MM.1S (cell line): ENCODE measurements at regions not wholly inside any gene's neighbourhood (a gene's known extent, or its start where the extent isn't known, plus 50 kb on each side); places are given as distances from the start of the nearest gene placed in this dataset.

Experiments used
- DNase-seq: peaks from one replicate; pipeline ENCODE4 v3.0.0-alpha.2; 2015
- H2AFZ ChIP-seq: fragments of 300-600 bp; sonication (generic); 2 replicates; pipeline ENCODE4 v1.6.0; 2016; ENCODE audit warnings: antibody characterized with exemption, low read length
- H3F3A ChIP-seq: fragments of 300-600 bp; sonication (generic); 2 replicates; pipeline ENCODE4 v1.6.1; 2016; ENCODE audit warnings: mild to moderate bottlenecking, antibody characterized with exemption, low read length, moderate library complexity, mixed read lengths; ENCODE audit not compliant: insufficient read depth
- H3K27ac ChIP-seq: fragments of 300-600 bp; sonication (generic); 2 replicates; pipeline ENCODE4 v1.5.1; 2016; ENCODE audit warnings: mild to moderate bottlenecking, low read length
- H3K27me3 ChIP-seq: fragments of 300-600 bp; sonication (generic); replicated peaks from 2 replicates; pipeline ENCODE4 v1.6.0; 2016; ENCODE audit warnings: low read length; ENCODE audit not compliant: insufficient read depth
- H3K36me3 ChIP-seq: fragments of 300-600 bp; sonication (generic); replicated peaks from 2 replicates; pipeline ENCODE4 v1.6.1; 2016; ENCODE audit warnings: mild to moderate bottlenecking, low read length, mixed read lengths; ENCODE audit not compliant: insufficient read depth
- H3K4me1 ChIP-seq: fragments of 300-600 bp; sonication (generic); 2 replicates; pipeline ENCODE4 v1.6.1; 2016; ENCODE audit warnings: low read length, mixed read lengths
- H3K4me2 ChIP-seq: fragments of 300-600 bp; sonication (generic); 2 replicates; pipeline ENCODE4 v1.6.0; 2016; ENCODE audit warnings: low read depth, low read length
- H3K4me3 ChIP-seq: fragments of 300-600 bp; sonication (generic); 2 replicates; pipeline ENCODE4 v1.5.1; 2016; ENCODE audit warnings: low read length, mixed read lengths
- H3K79me2 ChIP-seq: fragments of 300-600 bp; sonication (generic); 2 replicates; pipeline ENCODE4 v1.6.1; 2016; ENCODE audit warnings: mixed run types, low read length, mixed read lengths
- H3K9ac ChIP-seq: fragments of 300-600 bp; sonication (generic); 2 replicates; pipeline ENCODE4 v1.6.1; 2016; ENCODE audit warnings: low read length, mixed read lengths
- H3K9me2 ChIP-seq: fragments of 300-600 bp; sonication (generic); replicated peaks from 2 replicates; pipeline ENCODE4 v1.6.1; 2016; ENCODE audit warnings: mild to moderate bottlenecking, low read length, mixed read lengths; ENCODE audit not compliant: insufficient read depth
- H3K9me3 ChIP-seq: fragments of 300-600 bp; sonication (generic); replicated peaks from 2 replicates; pipeline ENCODE4 v1.6.1; 2016; ENCODE audit warnings: mild to moderate bottlenecking, low read length, mixed read lengths; ENCODE audit not compliant: insufficient read depth
- H4K20me1 ChIP-seq: fragments of 300-600 bp; sonication (generic); 2 replicates; pipeline ENCODE4 v1.6.1; 2016; ENCODE audit warnings: mild to moderate bottlenecking, low read length, moderate library complexity, mixed read lengths; ENCODE audit not compliant: insufficient read depth
- CTCF ChIP-seq: fragments of 300-600 bp; sonication (generic); IDR thresholded peaks from 2 replicates; pipeline ENCODE4 v1.5.1; 2016; ENCODE audit warnings: antibody characterized with exemption, low read length, mixed read lengths
- EZH2 ChIP-seq: fragments of 300-600 bp; sonication (generic); optimal IDR thresholded peaks from 2 replicates; pipeline ENCODE3; 2017; ENCODE audit warnings: low read depth, mild to moderate bottlenecking, antibody characterized with exemption, low read length, mixed read lengths
- EZH2phosphoT487 ChIP-seq: fragments of 300-600 bp; sonication (generic); IDR thresholded peaks from 2 replicates; pipeline ENCODE4 v1.6.1; 2018; ENCODE audit warnings: antibody characterized with exemption, low read length

GRCh38 chrX:866441-866990 lies 235.9 kb downstream of the SHOX start:
- no peak overlapping the region for H2AFZ ChIP-seq

GRCh38 chrX:865422-865821 lies 234.8 kb downstream of the SHOX start:
- Histone ChIP-seq H3K4me3 (no peak overlapping the region), H3K9me2 (no peaks in the 10 kb centered on the region), H3K4me2 (no peak overlapping the region), H3K36me3 (no peaks in the 10 kb centered on the region), H3K9me3 (no peaks in the 10 kb centered on the region), H3F3A (no peaks in the 10 kb centered on the region), H2AFZ (no peak overlapping the region), H3K79me2 (no peaks in the 10 kb centered on the region), H3K4me1 (no peaks in the 10 kb centered on the region), H3K27ac (no peak overlapping the region), H3K9ac (no peak overlapping the region), H4K20me1 (no peaks in the 10 kb centered on the region), H3K27me3 (no peaks in the 10 kb centered on the region)
- TF ChIP-seq CTCF (no peak), EZH2 (no peak)
- no peak for DNase-seq

More at GRCh38 chrX:866441-866990, 235.9 kb downstream of the SHOX start:
- Histone ChIP-seq H3K4me2 (no peak overlapping the region), H3K27ac (no peak overlapping the region), H3K27me3 (no peaks in the 10 kb centered on the region), H3K79me2 (no peaks in the 10 kb centered on the region), H4K20me1 (no peaks in the 10 kb centered on the region), H3K9me2 (no peaks in the 10 kb centered on the region), H3K9ac (no peak overlapping the region), H3K9me3 (no peaks in the 10 kb centered on the region), H3K4me3 (no peak overlapping the region), H3F3A (no peaks in the 10 kb centered on the region), H3K4me1 (no peaks in the 10 kb centered on the region), H3K36me3 (no peaks in the 10 kb centered on the region)
- no peak for TF ChIP-seq EZH2
- TF ChIP-seq EZH2phosphoT487: no peak
- TF ChIP-seq CTCF: no peak
- DNase-seq: no peak

GRCh38 chrX:861921-862320 lies 231.3 kb downstream of the SHOX start:
- no peaks in the 10 kb centered on the region for H3K79me2 ChIP-seq
- H3K9ac ChIP-seq: no peak overlapping the region
- H3K9me2 ChIP-seq: no peaks in the 10 kb centered on the region
- H3K4me1 ChIP-seq: no peaks in the 10 kb centered on the region
- no peaks in the 10 kb centered on the region for H3K27me3 ChIP-seq
- TF ChIP-seq CTCF: no peak
- no peak for DNase-seq
- no peaks in the 10 kb centered on the region for H3K36me3 ChIP-seq
- no peak overlapping the region for H2AFZ ChIP-seq
- no peak overlapping the region for H3K4me3 ChIP-seq
- no peaks in the 10 kb centered on the region for H3K9me3 ChIP-seq
- no peak overlapping the region for H3K4me2 ChIP-seq
- H4K20me1 ChIP-seq: no peaks in the 10 kb centered on the region
- H3F3A ChIP-seq: no peaks in the 10 kb centered on the region
- H3K27ac ChIP-seq: no peak overlapping the region
